Caco-2 (cell line): ENCODE measurements at regions not wholly inside any gene's neighbourhood (a gene's known extent, or its start where the extent isn't known, plus 50 kb on each side); places are given as distances from the start of the nearest gene placed in this dataset.

ENCODE experiments used
- BruUV-seq: library from RNA; stranded (reverse); fragments of 400-500 nt; replicated peaks from 2 replicates; lab custom pipeline; 2021; lab: Mats Ljungman, UMichigan
- CTCF ChIA-PET: fragments of 300-600 bp; sonication (Branson Sonifier 250); formaldehyde crosslinking; loops from one replicate; lab custom pipeline; 2022; ENCODE audit warnings: antibody characterized with exemption; lab: Charles Lee
- POLR2A ChIA-PET: fragments of 300-600 bp; sonication (Branson Sonifier 250); formaldehyde crosslinking; loops from one replicate; lab custom pipeline; 2022; ENCODE audit warnings: antibody characterized with exemption; lab: Charles Lee
- DNase-seq, 2 experiments: peaks; one replicate each; pipeline versions ENCODE4 v3.0.0 to v3.0.0-alpha.2; 2020 to 2022
- H3K27me3 ChIP-seq: replicated peaks from 2 replicates; pipeline ENCODE4 v1.6.0; 2011; ENCODE audit warnings: low read length; ENCODE audit not compliant: control insufficient read depth, insufficient read depth
- H3K36me3 ChIP-seq: 2 replicates; pipeline ENCODE4 v1.5.1; 2011; ENCODE audit warnings: low read length; ENCODE audit not compliant: control insufficient read depth, insufficient read depth
- H3K4me1 ChIP-seq: fragments of 250-450 bp; sonication (Bioruptor Pico); 2 replicates; pipeline ENCODE4 v1.5.1; 2020; ENCODE audit warnings: mild to moderate bottlenecking
- H3K4me3 ChIP-seq: 2 replicates; pipeline ENCODE4 v1.5.1; 2011; ENCODE audit warnings: low read depth, mild to moderate bottlenecking, control low read depth, low read length
- H3K9me3 ChIP-seq: fragments of 250-450 bp; sonication (Bioruptor Pico); 2 replicates; pipeline ENCODE4 v1.5.1; 2020; ENCODE audit warnings: mild to moderate bottlenecking, moderate library complexity
- H3K27ac Mint-ChIP-seq: one replicate; pipeline ENCODE4 v1.8.0; 2022; ENCODE audit warnings: mixed read lengths; ENCODE audit not compliant: unreplicated experiment
- H3K27me3 Mint-ChIP-seq: one replicate; pipeline ENCODE4 v1.8.0; 2022; ENCODE audit warnings: mixed read lengths; ENCODE audit not compliant: insufficient read depth, unreplicated experiment
- H3K36me3 Mint-ChIP-seq: one replicate; pipeline ENCODE4 v1.8.0; 2022; ENCODE audit warnings: mild to moderate bottlenecking, mixed read lengths; ENCODE audit not compliant: insufficient read depth, unreplicated experiment
- H3K4me1 Mint-ChIP-seq: one replicate; pipeline ENCODE4 v1.8.0; 2022; ENCODE audit warnings: low read depth, mixed read lengths; ENCODE audit not compliant: unreplicated experiment
- H3K4me3 Mint-ChIP-seq: one replicate; pipeline ENCODE4 v1.8.0; 2022; ENCODE audit warnings: mild to moderate bottlenecking, moderate library complexity, mixed read lengths; ENCODE audit not compliant: unreplicated experiment
- H3K9me3 Mint-ChIP-seq: one replicate; pipeline ENCODE4 v1.8.0; 2022; ENCODE audit warnings: mixed read lengths; ENCODE audit not compliant: unreplicated experiment
- CTCF ChIP-seq, 2 experiments: fragments of 200-600 bp in 1 of 2; IDR thresholded peaks; 1 replicate in 1 of 2; 2 replicates in 1 of 2; pipeline versions ENCODE4 v1.5.1 to v1.8.0; 2011 to 2022; ENCODE audit warnings: antibody characterized with exemption in 1 of 2, control low read depth in 1 of 2, inconsistent platforms in 1 of 2, low read depth in 1 of 2, low read length in 1 of 2, mild to moderate bottlenecking in 1 of 2, moderate library complexity in 1 of 2; ENCODE audit not compliant: insufficient read depth in 1 of 2, severe bottlenecking in 1 of 2, unreplicated experiment in 1 of 2
- intact Hi-C: fragments of 100-400 bp; cut with micrococcal nuclease; formaldehyde crosslinking; loops from one replicate; pipeline ENCODE4 v1.10.0; 2022; ENCODE audit not compliant: unreplicated experiment

- Histone ChIP-seq H3K27me3 (no peaks in the 10 kb centered on the region), H3K4me3 (no peak overlapping the region), H3K4me1 (no peaks in the 10 kb centered on the region), H3K9me3 (no peaks in the 10 kb centered on the region), H3K36me3 (no peaks in the 10 kb centered on the region)
- Mint-ChIP-seq H3K4me1 (no peaks in the 10 kb centered on the region), H3K27ac (no peak overlapping the region), H3K4me3 (no peak overlapping the region), H3K27me3 (peaks cover 13% of the 10 kb centered on the region), H3K9me3 (no peaks in the 10 kb centered on the region), H3K36me3 (no peaks in the 10 kb centered on the region)
- TF ChIP-seq CTCF (IDR thresholded peaks at IDR 0.05; ENCODE audit: insufficient read depth in 1 of 2, low read depth in 1 of 2, low read length in 1 of 2, severe bottlenecking in 1 of 2, unreplicated experiment in 1 of 2): no peak
- no TSS peak for BruUV-seq
- ChIA-PET POLR2A (no interaction called here), CTCF (no interaction called here)
- intact Hi-C loops: no loop called here
- DNase-seq: no peak
These were observed 126.1 kb upstream of the SNTG2 start for GRCh38 chr2:824524-824923.

- Mint-ChIP-seq H3K36me3 (no peaks in the 10 kb centered on the region), H3K9me3 (peaks cover 11% of the 10 kb centered on the region), H3K27ac (no peak overlapping the region), H3K4me3 (no peak overlapping the region), H3K27me3 (peaks cover 17% of the 10 kb centered on the region), H3K4me1 (no peaks in the 10 kb centered on the region)
- no TSS peak for BruUV-seq
- intact Hi-C loops: no loop called here
- no peaks in the 10 kb centered on the region for H3K36me3 ChIP-seq
- POLR2A ChIA-PET: no interaction called here
- CTCF ChIA-PET: no interaction called here
- H3K9me3 ChIP-seq: no peaks in the 10 kb centered on the region
- TF ChIP-seq CTCF (IDR thresholded peaks at IDR 0.05; ENCODE audit: insufficient read depth in 1 of 2, low read depth in 1 of 2, low read length in 1 of 2, severe bottlenecking in 1 of 2, unreplicated experiment in 1 of 2): no peak
- H3K27me3 ChIP-seq: no peaks in the 10 kb centered on the region
- H3K4me3 ChIP-seq: no peak overlapping the region
- no peak for DNase-seq
- H3K4me1 ChIP-seq: no peaks in the 10 kb centered on the region
These were observed 129.1 kb upstream of the SNTG2 start for GRCh38 chr2:821546-821945.

- intact Hi-C loops: no loop called here
- no peak overlapping the region for H3K4me3 ChIP-seq
- DNase-seq: no peak
- H3K4me1 Mint-ChIP-seq: no peaks in the 10 kb centered on the region
- peaks cover 15% of the 10 kb centered on the region for H3K27me3 Mint-ChIP-seq
- H3K9me3 Mint-ChIP-seq: peaks cover 11% of the 10 kb centered on the region
- BruUV-seq: no TSS peak
- no peaks in the 10 kb centered on the region for H3K36me3 ChIP-seq
- no peaks in the 10 kb centered on the region for H3K36me3 Mint-ChIP-seq
- H3K27me3 ChIP-seq: no peaks in the 10 kb centered on the region
- no peaks in the 10 kb centered on the region for H3K9me3 ChIP-seq
- H3K4me3 Mint-ChIP-seq: no peak overlapping the region
- TF ChIP-seq CTCF (IDR thresholded peaks at IDR 0.05; ENCODE audit: insufficient read depth in 1 of 2, low read depth in 1 of 2, low read length in 1 of 2, severe bottlenecking in 1 of 2, unreplicated experiment in 1 of 2): no peak
- H3K27ac Mint-ChIP-seq: no peak overlapping the region
- no peaks in the 10 kb centered on the region for H3K4me1 ChIP-seq
- CTCF ChIA-PET: no interaction called here
- POLR2A ChIA-PET: no interaction called here
These were observed 131.0 kb upstream of the SNTG2 start for GRCh38 chr2:819601-820000.
